GM18909 (cell line): ENCODE measurements at regions not wholly inside any gene's neighbourhood (a gene's known extent, or its start where the extent isn't known, plus 50 kb on each side); places are given as distances from the start of the nearest gene placed in this dataset.
"Not testable (repeated sequence)": the region's sequence is repeated elsewhere in the genome, so short reads cannot be mapped to it uniquely, and the experiment has no call there.

Source experiments
- ATAC-seq: cut with Tn5 transposase; IDR thresholded peaks from one replicate; pipeline ENCODE4 v1.9.1; 2021; ENCODE audit warnings: mild to moderate bottlenecking; ENCODE audit not compliant: unreplicated experiment, poor library complexity

GRCh38 chr14:30214014-30214413 lies 286.4 kb upstream of the PRKD1 start:
- no peak for ATAC-seq

GRCh38 chr14:30214461-30215090 lies 286.9 kb upstream of the PRKD1 start:
- peak; percentile 52 for ATAC-seq

- ATAC-seq = no peak
Observed at GRCh38 chr14:30218907-30219306, 291.3 kb upstream of the PRKD1 start.

GRCh38 chr14:30221546-30221945 lies 293.9 kb upstream of the PRKD1 start:
- no peak for ATAC-seq

- ATAC-seq = no peak
Observed at GRCh38 chr14:30223385-30223785, 295.7 kb upstream of the PRKD1 start.

GRCh38 chr14:30223966-30224365 lies 296.3 kb upstream of the PRKD1 start:
- no peak for ATAC-seq

- no peak for ATAC-seq
Observed at GRCh38 chr14:30225176-30225575, 297.5 kb upstream of the PRKD1 start.

- no peak for ATAC-seq
Observed at GRCh38 chr14:30227436-30227835, 299.8 kb upstream of the PRKD1 start.

GRCh38 chr14:30227876-30228275 lies 300.2 kb upstream of the PRKD1 start:
- no peak for ATAC-seq

- ATAC-seq = no peak
Observed at GRCh38 chr14:30230719-30231118, 303.1 kb upstream of the PRKD1 start.

- ATAC-seq = no peak
Observed at GRCh38 chr14:30234966-30235365, 307.3 kb upstream of the PRKD1 start.

GRCh38 chr14:30235485-30235884 lies 307.8 kb upstream of the PRKD1 start:
- ATAC-seq = no peak

- no peak for ATAC-seq
Observed at GRCh38 chr14:30238936-30239335, 311.3 kb upstream of the PRKD1 start.

- ATAC-seq = no peak
Observed at GRCh38 chr14:30240018-30240417, 312.4 kb upstream of the PRKD1 start.

GRCh38 chr14:30240685-30241084 lies 313.0 kb upstream of the PRKD1 start:
- ATAC-seq = no peak

GRCh38 chr14:30242744-30243143 lies 315.1 kb upstream of the PRKD1 start:
- no peak for ATAC-seq

GRCh38 chr14:30243207-30243606 lies 315.6 kb upstream of the PRKD1 start:
- no peak for ATAC-seq

GRCh38 chr14:30243805-30244204 lies 315.2 kb upstream of the G2E3 start:
- ATAC-seq = no peak

GRCh38 chr14:30244348-30244747 lies 314.6 kb upstream of the G2E3 start:
- not testable (repeated sequence) for ATAC-seq

GRCh38 chr14:30251017-30251416 lies 307.9 kb upstream of the G2E3 start:
- ATAC-seq = no peak

- no peak for ATAC-seq
Observed at GRCh38 chr14:30251557-30252100, 307.3 kb upstream of the G2E3 start.

- no peak for ATAC-seq
Observed at GRCh38 chr14:30252151-30252550, 306.8 kb upstream of the G2E3 start.
